Mesenchymal stem cell (in vitro differentiated cells and primary cell): ENCODE measurements at regions not wholly inside any gene's neighbourhood (a gene's known extent, or its start where the extent isn't known, plus 50 kb on each side); places are given as distances from the start of the nearest gene placed in this dataset.
"Not testable (repeated sequence)": the region's sequence is repeated elsewhere in the genome, so short reads cannot be mapped to it uniquely, and the experiment has no call there.

Experiments used
- DNase-seq: peaks from one replicate; pipeline ENCODE4 v3.0.0-alpha.2; 2013
- H2AFZ ChIP-seq: one replicate; pipeline ENCODE4 v1.6.1; 2013; ENCODE audit warnings: low read depth, mild to moderate bottlenecking, control low read depth, inconsistent platforms, low read length, moderate library complexity
- H2AK5ac ChIP-seq: 2 replicates; pipeline ENCODE4 v1.6.1; 2013; ENCODE audit warnings: low read length, moderate library complexity, mild to moderate bottlenecking, inconsistent platforms; ENCODE audit not compliant: severe bottlenecking
- H2BK120ac ChIP-seq: one replicate; pipeline ENCODE4 v1.6.1; 2013; ENCODE audit warnings: low read depth, mild to moderate bottlenecking, inconsistent platforms, low read length, moderate library complexity
- H2BK12ac ChIP-seq, 2 experiments: one replicate each; pipeline ENCODE4 v1.6.1; 2013; ENCODE audit warnings: inconsistent platforms in 2 of 2, low read length in 2 of 2, mild to moderate bottlenecking in 2 of 2, moderate library complexity in 2 of 2, control low read depth in 1 of 2
- H2BK15ac ChIP-seq: one replicate; pipeline ENCODE4 v1.6.1; 2013; ENCODE audit warnings: mild to moderate bottlenecking, low read depth, inconsistent platforms; ENCODE audit not compliant: poor library complexity, severe bottlenecking
- H2BK5ac ChIP-seq: 2 replicates; pipeline ENCODE4 v1.6.1; 2013; ENCODE audit warnings: low read depth, mild to moderate bottlenecking, low read length, control low read depth, inconsistent platforms; ENCODE audit not compliant: poor library complexity, severe bottlenecking
- H3K14ac ChIP-seq, 2 experiments: one replicate each; pipeline ENCODE4 v1.6.1; 2013; ENCODE audit warnings: inconsistent platforms in 2 of 2, low read length in 2 of 2, control low read depth in 1 of 2, mild to moderate bottlenecking in 1 of 2, moderate library complexity in 1 of 2
- H3K18ac ChIP-seq, 2 experiments: one replicate each; pipeline ENCODE4 v1.6.1; 2013; ENCODE audit warnings: inconsistent platforms in 2 of 2, low read length in 2 of 2, control low read depth in 1 of 2, low read depth in 1 of 2, mild to moderate bottlenecking in 1 of 2
- H3K23ac ChIP-seq, 2 experiments: one replicate each; pipeline ENCODE4 v1.6.1; 2013; ENCODE audit warnings: inconsistent platforms in 2 of 2, low read length in 2 of 2, mild to moderate bottlenecking in 2 of 2, moderate library complexity in 2 of 2, control low read depth in 1 of 2
- H3K27ac ChIP-seq: 2 replicates; pipeline ENCODE4 v1.5.1; 2013; ENCODE audit warnings: mild to moderate bottlenecking, moderate library complexity, low read length, control low read depth, inconsistent platforms; ENCODE audit not compliant: poor library complexity, severe bottlenecking
- H3K27me3 ChIP-seq, 2 experiments: 2 replicates each; pipeline versions ENCODE4 v1.6.1 to v1.7.0; 2013; ENCODE audit warnings: low read length in 2 of 2, mild to moderate bottlenecking in 2 of 2, moderate library complexity in 2 of 2, control low read depth in 1 of 2, inconsistent platforms in 1 of 2; ENCODE audit not compliant: control insufficient read depth in 1 of 2, insufficient read depth in 1 of 2
- H3K36me3 ChIP-seq, 2 experiments: 2 replicates each; pipeline versions ENCODE4 v1.6.1 to v1.7.0; 2013; ENCODE audit warnings: low read length in 2 of 2, control low read depth in 1 of 2, inconsistent platforms in 1 of 2, low read depth in 1 of 2, mild to moderate bottlenecking in 1 of 2; ENCODE audit not compliant: insufficient read depth in 2 of 2, control insufficient read depth in 1 of 2
- H3K4ac ChIP-seq, 2 experiments: one replicate each; pipeline ENCODE4 v1.6.1; 2013; ENCODE audit warnings: inconsistent platforms in 2 of 2, low read length in 2 of 2, mild to moderate bottlenecking in 2 of 2, moderate library complexity in 2 of 2, control low read depth in 1 of 2, low read depth in 1 of 2
- H3K4me1 ChIP-seq: 2 replicates; pipeline ENCODE4 v1.6.1; 2013; ENCODE audit warnings: low read depth, low read length, control low read depth; ENCODE audit not compliant: control insufficient read depth, insufficient read depth
- H3K4me2 ChIP-seq: 2 replicates; pipeline ENCODE4 v1.6.1; 2013; ENCODE audit warnings: low read length, mild to moderate bottlenecking, inconsistent platforms; ENCODE audit not compliant: poor library complexity, severe bottlenecking
- H3K4me3 ChIP-seq, 2 experiments: 2 replicates each; pipeline versions ENCODE4 v1.5.1 to v1.7.0; 2013; ENCODE audit warnings: low read length in 2 of 2, mild to moderate bottlenecking in 2 of 2, control low read depth in 1 of 2, low read depth in 1 of 2; ENCODE audit not compliant: insufficient read depth in 1 of 2
- H3K79me1 ChIP-seq: replicated peaks from 2 replicates; pipeline ENCODE4 v1.6.1; 2013; ENCODE audit warnings: mild to moderate bottlenecking, control low read depth, low read length, inconsistent platforms; ENCODE audit not compliant: poor library complexity, severe bottlenecking
- H3K9ac ChIP-seq: 2 replicates; pipeline ENCODE4 v1.7.0; 2013; ENCODE audit warnings: mild to moderate bottlenecking, low read length, moderate library complexity
- H3K9me3 ChIP-seq: 2 replicates; pipeline ENCODE4 v1.7.0; 2013; ENCODE audit warnings: mild to moderate bottlenecking, low read length; ENCODE audit not compliant: control insufficient read depth
- H4K8ac ChIP-seq: one replicate; pipeline ENCODE4 v1.6.1; 2013; ENCODE audit warnings: inconsistent platforms, mild to moderate bottlenecking, low read length, moderate library complexity
- H4K91ac ChIP-seq: one replicate; pipeline ENCODE4 v1.6.1; 2013; ENCODE audit warnings: mild to moderate bottlenecking, low read length, inconsistent platforms
- WGBS: methylation state at CpG from one replicate; pipeline ENCODE4 v1.1.7; 2013; ENCODE audit warnings: mixed read lengths; 5-methylcytosine and 5-hydroxymethylcytosine counted together

GRCh38 chr2:236919801-236920379, 165.8 kb upstream of the COPS8 start:
- not testable (repeated sequence) for H3K27ac ChIP-seq, H3K4me1 ChIP-seq, H4K8ac ChIP-seq, H3K18ac ChIP-seq, H2BK15ac ChIP-seq, H4K91ac ChIP-seq, H2AFZ ChIP-seq, H3K36me3 ChIP-seq, H3K4me3 ChIP-seq, H3K4ac ChIP-seq, H2AK5ac ChIP-seq, DNase-seq, H3K4me2 ChIP-seq, H3K9me3 ChIP-seq, H3K79me1 ChIP-seq, H2BK5ac ChIP-seq, H3K23ac ChIP-seq, H3K9ac ChIP-seq, H3K14ac ChIP-seq, H3K27me3 ChIP-seq, H2BK120ac ChIP-seq
- peak overlapping the region in 1 of 2 experiments; percentile 37 for H2BK12ac ChIP-seq
- 97% methylated on average over 9 of the region's 11 CpGs for WGBS

GRCh38 chr2:236922061-236922460, 163.6 kb upstream of the COPS8 start:
- Histone ChIP-seq H2BK120ac (no peak overlapping the region), H2AK5ac (no peak overlapping the region), H3K27me3 (no peaks in the 10 kb centered on the region), H2AFZ (no peak overlapping the region), H3K4me1 (no peaks in the 10 kb centered on the region), H3K18ac (no peak overlapping the region), H3K9me3 (no peaks in the 10 kb centered on the region), H3K4ac (no peak overlapping the region), H2BK12ac (peak overlapping the region in 1 of 2 experiments; percentile 71), H3K23ac (no peak overlapping the region), H3K79me1 (no peaks in the 10 kb centered on the region), H3K27ac (no peak overlapping the region), H2BK15ac (no peak overlapping the region), H3K14ac (no peak overlapping the region), H4K8ac (no peak overlapping the region), H3K36me3 (no peaks in the 10 kb centered on the region), H3K4me2 (no peak overlapping the region), H4K91ac (no peak overlapping the region), H3K9ac (no peak overlapping the region), H3K4me3 (no peak overlapping the region), H2BK5ac (no peak overlapping the region)
- DNase-seq = no peak
- WGBS = 98% methylated on average over 7 of the region's 7 CpGs

DNA sequence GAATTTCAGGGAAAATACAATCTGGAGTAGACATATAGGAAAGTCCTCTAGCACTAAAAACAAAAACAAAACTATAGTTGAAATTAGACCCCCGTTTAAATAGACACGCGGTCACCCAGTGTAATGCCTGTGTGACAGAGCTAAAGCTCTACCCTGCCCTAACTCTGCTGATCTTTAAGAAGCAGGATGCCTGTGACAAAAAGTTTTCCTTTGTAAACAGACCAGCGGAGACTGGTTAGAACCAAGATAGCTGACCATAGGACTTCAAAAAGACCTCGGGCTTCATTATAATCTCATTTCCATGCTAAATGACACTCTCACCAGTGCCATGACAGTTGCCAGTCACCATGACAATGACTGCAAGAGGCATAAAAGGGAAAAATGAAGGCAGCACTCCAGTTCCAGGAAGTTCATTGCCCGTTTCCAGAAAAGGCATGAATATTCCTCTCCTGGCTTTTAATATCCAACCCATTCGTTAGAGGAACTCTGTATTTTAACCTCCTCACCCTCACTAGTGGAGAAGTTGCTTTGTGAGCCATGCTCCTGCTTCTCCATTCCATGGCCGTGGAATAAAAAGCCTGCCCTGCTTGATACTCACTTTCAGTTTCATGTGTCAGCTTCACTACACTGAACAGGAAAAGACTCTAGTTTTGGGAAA, 157.2 kb upstream of the COPS8 start:
- Histone ChIP-seq H2BK120ac (no peak overlapping the region), H3K9ac (peak overlapping the region; percentile 89), H3K9me3 (no peaks in the 10 kb centered on the region), H3K79me1 (no peaks in the 10 kb centered on the region), H4K8ac (no peak overlapping the region), H2BK5ac (no peak overlapping the region), H3K4me1 (no peaks in the 10 kb centered on the region), H4K91ac (no peak overlapping the region), H3K4ac (no peak overlapping the region), H2BK12ac (peak overlapping the region in 1 of 2 experiments; percentile 52), H3K27ac (no peak overlapping the region), H3K23ac (no peak overlapping the region), H2BK15ac (no peak overlapping the region), H3K27me3 (peaks cover 0 to 12% of the 10 kb centered on the region in 2 experiments), H3K14ac (no peak overlapping the region), H2AFZ (peak overlapping the region; percentile 86), H3K36me3 (no peaks in the 10 kb centered on the region), H2AK5ac (no peak overlapping the region), H3K18ac (peak overlapping the region in 1 of 2 experiments; percentile 84), H3K4me3 (peak overlapping the region in 1 of 2 experiments; percentile 76), H3K4me2 (no peak overlapping the region)
- DNase-seq = peak; percentile 58
- 29% methylated on average over 8 of the region's 8 CpGs for WGBS

- Histone ChIP-seq H3K4me3 (no peak overlapping the region), H3K14ac (no peak overlapping the region), H2AK5ac (no peak overlapping the region), H3K4me2 (no peak overlapping the region), H3K79me1 (no peaks in the 10 kb centered on the region), H2BK5ac (no peak overlapping the region), H2BK12ac (no peak overlapping the region), H2BK120ac (no peak overlapping the region), H3K9me3 (no peaks in the 10 kb centered on the region), H3K9ac (no peak overlapping the region), H4K91ac (peak overlapping the region; percentile 25), H4K8ac (peak overlapping the region; percentile 62), H3K4ac (no peak overlapping the region), H3K23ac (no peak overlapping the region), H3K27me3 (peaks cover 24 to 29% of the 10 kb centered on the region in 2 experiments), H3K27ac (no peak overlapping the region), H2AFZ (no peak overlapping the region), H3K18ac (peak overlapping the region in 1 of 2 experiments; percentile 18), H2BK15ac (no peak overlapping the region), H3K4me1 (no peaks in the 10 kb centered on the region), H3K36me3 (no peaks in the 10 kb centered on the region)
- 49% methylated on average over 9 of the region's 9 CpGs for whole genome bisulfite sequencing
- DNase-seq = peak; percentile 47
These were observed 152.8 kb upstream of the COPS8 start for GRCh38 chr2:236932831-236933361.
